ENCODE measurements at regions not wholly inside any gene's neighbourhood (a gene's known extent, or its start where the extent isn't known, plus 50 kb on each side); places are given as distances from the start of the nearest gene placed in this dataset.

DNA sequence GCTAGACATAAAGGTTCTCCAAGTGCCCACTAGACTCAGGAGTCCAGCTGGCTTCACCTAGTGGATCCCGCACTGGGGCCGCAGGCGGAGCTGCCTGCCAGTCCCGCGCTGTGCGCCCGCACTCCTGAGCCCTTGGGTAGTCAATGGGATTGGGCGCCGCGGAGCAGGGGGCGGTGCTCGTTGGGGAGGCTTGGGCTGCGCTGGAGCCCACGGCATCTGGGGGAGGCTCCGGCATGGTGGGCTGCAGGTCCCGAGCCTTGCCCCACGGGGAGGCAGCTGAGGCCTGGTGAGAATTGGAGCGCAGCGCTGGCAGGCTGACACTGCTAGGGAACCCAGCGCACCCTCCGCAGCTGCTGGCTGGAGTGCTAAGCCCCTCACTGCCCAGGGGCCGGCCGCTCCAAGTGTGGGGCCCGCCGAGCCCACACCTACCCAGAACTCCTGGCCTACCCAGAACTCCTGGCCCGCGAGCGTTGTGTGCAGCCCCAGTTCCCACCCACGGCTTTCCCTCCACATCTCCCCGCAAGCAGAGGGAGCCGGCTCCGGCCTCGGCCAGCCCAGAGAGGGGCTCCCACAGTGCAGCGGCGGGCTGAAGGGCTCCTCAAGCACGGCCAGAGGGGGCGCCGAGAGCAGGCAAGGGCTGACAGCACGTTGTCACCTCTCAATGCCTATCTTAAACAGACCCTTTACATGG is 260.7 kb upstream of the DMRT1 start:
- TF ChIP-seq, protein P1, sequence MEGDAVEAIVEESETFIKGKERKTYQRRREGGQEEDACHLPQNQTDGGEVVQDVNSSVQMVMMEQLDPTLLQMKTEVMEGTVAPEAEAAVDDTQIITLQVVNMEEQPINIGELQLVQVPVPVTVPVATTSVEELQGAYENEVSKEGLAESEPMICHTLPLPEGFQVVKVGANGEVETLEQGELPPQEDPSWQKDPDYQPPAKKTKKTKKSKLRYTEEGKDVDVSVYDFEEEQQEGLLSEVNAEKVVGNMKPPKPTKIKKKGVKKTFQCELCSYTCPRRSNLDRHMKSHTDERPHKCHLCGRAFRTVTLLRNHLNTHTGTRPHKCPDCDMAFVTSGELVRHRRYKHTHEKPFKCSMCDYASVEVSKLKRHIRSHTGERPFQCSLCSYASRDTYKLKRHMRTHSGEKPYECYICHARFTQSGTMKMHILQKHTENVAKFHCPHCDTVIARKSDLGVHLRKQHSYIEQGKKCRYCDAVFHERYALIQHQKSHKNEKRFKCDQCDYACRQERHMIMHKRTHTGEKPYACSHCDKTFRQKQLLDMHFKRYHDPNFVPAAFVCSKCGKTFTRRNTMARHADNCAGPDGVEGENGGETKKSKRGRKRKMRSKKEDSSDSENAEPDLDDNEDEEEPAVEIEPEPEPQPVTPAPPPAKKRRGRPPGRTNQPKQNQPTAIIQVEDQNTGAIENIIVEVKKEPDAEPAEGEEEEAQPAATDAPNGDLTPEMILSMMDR (IDR thresholded peaks at IDR 0.05), result no peak
- no peak for TF ChIP-seq ZFX (IDR thresholded peaks at IDR 0.05; ENCODE audit: borderline replicate concordance)

Data from 22Rv1 (cell line).